ENCODE measurements at regions not wholly inside any gene's neighbourhood (a gene's known extent, or its start where the extent isn't known, plus 50 kb on each side); places are given as distances from the start of the nearest gene placed in this dataset.

DNA sequence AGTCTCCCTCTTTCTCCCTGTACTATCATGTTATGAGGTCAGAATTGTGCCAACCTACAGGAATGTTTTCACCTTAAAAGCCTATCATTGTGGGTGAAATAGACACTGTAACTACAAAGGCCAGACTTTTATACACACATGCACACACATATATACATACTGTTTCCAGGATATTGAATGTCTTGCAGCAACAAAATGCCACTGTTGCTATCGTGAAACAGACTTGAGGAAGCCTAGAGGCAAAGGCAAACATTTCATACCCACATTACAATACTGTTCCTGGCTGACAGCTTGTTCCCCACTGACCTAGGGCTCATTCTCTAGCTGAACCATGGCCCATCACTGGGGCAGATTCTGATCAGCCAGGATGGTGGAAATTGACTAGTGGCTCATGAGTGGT is 125.1 kb upstream of the DUSP10 start:
- no peak overlapping the region for H3K4ac ChIP-seq (ENCODE audit: low read depth, low read length)
- H4K91ac ChIP-seq (ENCODE audit: insufficient read length, low read depth, low read length) = no peak overlapping the region
- no peak overlapping the region for H3T11ph ChIP-seq (ENCODE audit: low read length)
- H2BK12ac ChIP-seq (ENCODE audit: insufficient read length, low read depth, low read length) = no peak overlapping the region
- no peak overlapping the region for H4K5ac ChIP-seq (ENCODE audit: insufficient read length, low read depth, low read length)
- H4K8ac ChIP-seq (replicated peaks; ENCODE audit: insufficient read length, low read depth, low read length) = no peak overlapping the region
- H2AK5ac ChIP-seq (ENCODE audit: insufficient read length, low read length) = no peak overlapping the region
- no peak overlapping the region for H2BK15ac ChIP-seq (ENCODE audit: low read depth, low read length)
- no peak for DNase-seq
- H3K4me2 ChIP-seq (ENCODE audit: insufficient read depth, insufficient read length, low read length) = no peak overlapping the region
- no peak overlapping the region for H3K14ac ChIP-seq (ENCODE audit: insufficient read depth, low read length)
- Mint-ChIP-seq H3K27me3 (ENCODE audit: low read depth) (no peaks in the 10 kb centered on the region), H3K9me3 (no peaks in the 10 kb centered on the region), H3K4me3 (no peak overlapping the region), H3K27ac (no peak overlapping the region), H3K36me3 (ENCODE audit: insufficient read depth in 1 of 3, low read depth in 3 of 3) (no peaks in the 10 kb centered on the region), H3K4me1 (peaks cover 2% of the 10 kb centered on the region in 2 experiments; a peak in 2 of 4 replicates)
- H2AFZ ChIP-seq (ENCODE audit: low read length) = no peak overlapping the region
- no peaks in the 10 kb centered on the region for H3K9me3 ChIP-seq (ENCODE audit: control insufficient read depth, low read depth, low read length)
- H3K9ac ChIP-seq (ENCODE audit: extremely low read depth, insufficient read length, low read length) = no peak overlapping the region
- no peak overlapping the region for H2BK120ac ChIP-seq (ENCODE audit: low read depth, low read length, poor library complexity, severe bottlenecking)
- no peak overlapping the region for H2BK5ac ChIP-seq (ENCODE audit: insufficient read length, low read length)
- H3K79me1 ChIP-seq (ENCODE audit: insufficient read depth, low read depth, low read length, poor library complexity, severe bottlenecking) = no peaks in the 10 kb centered on the region
- H3K18ac ChIP-seq (ENCODE audit: insufficient read length, low read depth, low read length) = no peak overlapping the region
- no peak overlapping the region for H3K23ac ChIP-seq (ENCODE audit: insufficient read length, low read depth, low read length)
- no peak overlapping the region for H3K27ac ChIP-seq (ENCODE audit: insufficient read length, low read depth, low read length)
- no peak for TF ChIP-seq CTCF (conservative IDR thresholded peaks at IDR 0.05)
- H2BK20ac ChIP-seq (ENCODE audit: low read depth, low read length, poor library complexity, severe bottlenecking) = no peak overlapping the region
- no peaks in the 10 kb centered on the region for H3K27me3 ChIP-seq (ENCODE audit: insufficient read depth, low read length)
- no peaks in the 10 kb centered on the region for H3K23me2 ChIP-seq (ENCODE audit: insufficient read length, low read depth, low read length, poor library complexity, severe bottlenecking)
- H3K79me2 ChIP-seq (ENCODE audit: insufficient read depth, low read length) = no peaks in the 10 kb centered on the region
- WGBS (ENCODE audit: extremely low coverage, insufficient read length, low lambda C conversion rate) = no CpG with 5 or more reads among the region's 1 CpG
- H3K56ac ChIP-seq (ENCODE audit: insufficient read length, low read depth, low read length) = no peak overlapping the region
- H4K20me1 ChIP-seq (ENCODE audit: control insufficient read depth, insufficient read depth, insufficient read length) = no peaks in the 10 kb centered on the region
- no peaks in the 10 kb centered on the region for H3K4me1 ChIP-seq (ENCODE audit: insufficient read depth, low read length)
